ENCODE measurements at regions not wholly inside any gene's neighbourhood (a gene's known extent, or its start where the extent isn't known, plus 50 kb on each side); places are given as distances from the start of the nearest gene placed in this dataset.
A peak's percentile ranks its signal among the peaks of the same experiment; 100 is the strongest.

- peak; percentile 73 for TF ChIP-seq CTCF (IDR thresholded peaks at IDR 0.05; ENCODE audit: poor library complexity)
- no peak for TF ChIP-seq EZH2 (IDR thresholded peaks at IDR 0.05; ENCODE audit: borderline replicate concordance)
Measured at GRCh38 chr1:184222652-184223052, 164.2 kb upstream of the C1orf21 start.

All from hepatocyte (in vitro differentiated cells).